GM19455 (cell line): ENCODE measurements at regions not wholly inside any gene's neighbourhood (a gene's known extent, or its start where the extent isn't known, plus 50 kb on each side); places are given as distances from the start of the nearest gene placed in this dataset.

Experiments
- ATAC-seq: cut with Tn5 transposase; IDR thresholded peaks from one replicate; pipeline ENCODE4 v1.9.1; 2021; ENCODE audit not compliant: unreplicated experiment

DNA sequence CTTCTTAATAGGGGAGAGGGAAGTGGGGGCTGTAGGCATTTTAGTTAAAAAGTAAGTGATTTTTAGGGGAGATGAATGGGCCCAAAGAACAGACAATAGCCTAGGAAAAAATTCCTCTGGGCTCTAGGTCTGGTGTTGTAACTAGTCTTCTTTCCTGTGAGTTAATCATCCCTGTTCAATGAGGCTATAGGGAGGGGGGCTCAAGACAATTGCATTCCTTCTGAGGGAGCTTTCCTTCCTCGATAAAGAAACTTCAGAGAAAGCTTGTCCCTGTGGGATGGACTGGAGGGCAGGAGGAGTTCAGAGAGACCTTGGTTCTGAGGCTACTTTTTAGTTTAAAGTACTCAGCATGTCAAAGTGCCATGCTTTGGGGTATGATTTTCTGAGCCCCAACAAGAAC is 127.2 kb downstream of the BBS10 start:
- no peak for ATAC-seq

DNA sequence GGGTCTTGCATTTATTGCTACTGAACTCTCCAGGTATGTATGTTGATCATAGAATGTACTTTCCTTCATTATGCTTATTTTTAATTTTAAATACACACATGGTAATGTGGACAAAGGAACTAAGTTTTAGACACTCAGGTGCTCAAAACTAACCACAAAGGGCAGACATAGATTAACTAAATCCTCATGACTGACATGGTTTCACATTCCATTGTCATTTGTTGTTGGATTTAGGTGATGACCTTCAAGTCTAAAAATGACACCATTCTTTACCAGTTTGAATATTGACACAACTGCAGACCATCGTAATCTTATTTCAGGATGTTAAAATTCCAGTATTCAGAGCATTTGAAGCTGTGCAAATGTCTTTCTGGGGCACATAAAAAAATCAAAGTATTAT is 128.4 kb downstream of the BBS10 start:
- no peak for ATAC-seq

DNA sequence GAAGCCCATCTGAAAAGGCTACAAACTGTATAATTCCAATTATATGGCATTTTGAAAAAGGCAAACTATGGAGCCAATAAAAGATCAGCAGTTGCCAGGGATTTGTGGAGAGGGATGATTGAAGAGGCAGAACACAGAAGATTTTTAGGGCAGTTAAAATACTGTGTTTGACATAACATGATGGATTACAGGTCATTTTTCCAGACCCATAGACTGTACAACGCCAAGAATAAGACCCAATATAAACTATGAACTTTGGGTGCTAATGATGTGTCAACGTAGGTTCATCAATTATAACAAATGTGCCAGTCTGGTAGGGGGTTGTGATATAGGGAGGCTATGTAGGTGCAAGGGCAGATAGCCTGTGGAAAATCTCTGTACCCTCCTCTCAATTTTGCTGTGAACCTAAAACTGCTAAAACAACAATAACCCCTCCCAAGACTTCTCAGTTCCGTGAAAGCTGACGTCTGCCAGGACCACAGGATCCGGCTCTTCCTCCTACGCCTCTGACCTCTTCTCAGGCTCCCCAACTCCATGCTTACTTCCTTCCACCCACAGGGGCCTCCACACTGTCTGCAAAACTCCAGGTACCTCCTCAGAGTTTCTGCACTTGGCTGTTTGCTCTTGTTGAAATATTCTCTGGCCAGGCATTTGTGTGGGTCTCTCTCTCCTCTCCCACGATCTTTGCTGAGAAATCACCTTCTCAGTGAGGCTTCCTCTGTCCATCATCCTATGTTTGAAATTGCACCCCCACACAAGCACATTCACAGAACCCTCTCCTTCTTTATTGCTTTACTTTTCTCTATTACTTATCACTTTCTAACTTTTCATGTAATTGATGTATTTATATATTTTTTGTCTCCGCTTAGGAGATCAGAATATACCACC is 131.4 kb downstream of the BBS10 start:
- no peak for ATAC-seq

DNA sequence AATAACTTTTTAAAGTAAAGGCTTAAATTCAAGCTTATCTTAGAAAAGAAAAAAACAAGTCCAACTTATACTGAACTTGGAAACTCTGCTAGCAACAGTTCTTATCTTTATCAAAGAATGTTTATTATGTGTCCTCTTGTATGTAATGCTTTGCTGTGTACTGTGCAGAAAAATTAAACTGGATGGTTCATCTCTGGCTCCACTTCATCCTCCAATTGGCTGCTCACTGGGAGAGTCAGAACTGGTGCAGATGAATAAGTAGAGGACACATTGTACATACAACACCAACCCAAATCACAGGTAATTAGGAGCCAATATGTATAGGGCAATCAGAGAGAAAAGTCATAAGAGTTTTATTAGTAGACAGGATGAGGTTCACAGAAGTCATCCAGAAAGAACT is 123.6 kb upstream of the NAP1L1 start:
- no peak for ATAC-seq

DNA sequence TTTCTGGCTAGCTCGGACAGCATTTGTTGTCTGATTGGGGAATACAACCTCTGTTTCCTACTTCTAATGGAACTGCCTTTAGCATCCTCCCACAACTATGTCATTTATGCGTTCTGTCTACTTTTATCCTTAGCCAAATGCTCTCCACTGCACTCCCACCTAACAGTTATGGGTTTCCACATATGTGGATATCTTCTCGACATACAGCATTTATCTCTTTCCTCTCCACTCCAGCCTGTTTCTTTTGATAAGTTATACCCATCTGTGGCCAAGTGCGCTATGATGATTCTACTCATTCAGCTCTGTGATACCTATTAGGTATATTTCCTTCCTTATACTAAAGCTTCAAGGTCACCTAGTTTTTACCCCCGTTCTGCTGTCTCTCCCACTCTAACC is 122.2 kb upstream of the NAP1L1 start:
- ATAC-seq = no peak

DNA sequence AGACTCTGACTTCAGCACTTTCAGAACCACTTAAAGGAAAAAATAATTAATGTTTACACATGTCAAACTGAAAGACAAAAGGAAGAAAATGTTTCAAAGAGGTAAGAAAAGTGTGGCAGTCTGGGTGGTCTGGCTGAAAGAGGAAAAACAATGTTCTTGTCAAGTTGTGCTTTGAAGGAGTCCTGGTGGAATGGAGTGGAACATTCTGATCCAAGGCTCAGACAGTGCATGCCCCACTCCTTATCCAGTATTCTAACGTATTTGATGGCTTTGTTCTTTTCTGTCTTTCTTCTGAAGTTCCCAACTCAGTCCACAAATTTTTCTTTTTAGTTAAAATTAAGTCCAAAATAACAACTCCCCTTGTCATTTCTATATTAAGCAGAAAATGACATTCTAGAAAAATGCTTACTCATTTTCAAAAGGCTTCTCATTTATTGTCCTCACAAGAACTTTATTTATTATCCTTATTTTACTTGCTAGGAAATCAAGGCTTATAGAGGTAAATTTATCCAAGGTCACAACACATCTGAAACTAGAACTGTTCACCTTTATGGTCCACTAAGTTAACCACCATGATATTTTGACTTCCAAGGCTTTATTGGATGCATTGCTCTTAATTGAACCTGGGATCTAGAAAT is 121.7 kb upstream of the NAP1L1 start:
- no peak for ATAC-seq

DNA sequence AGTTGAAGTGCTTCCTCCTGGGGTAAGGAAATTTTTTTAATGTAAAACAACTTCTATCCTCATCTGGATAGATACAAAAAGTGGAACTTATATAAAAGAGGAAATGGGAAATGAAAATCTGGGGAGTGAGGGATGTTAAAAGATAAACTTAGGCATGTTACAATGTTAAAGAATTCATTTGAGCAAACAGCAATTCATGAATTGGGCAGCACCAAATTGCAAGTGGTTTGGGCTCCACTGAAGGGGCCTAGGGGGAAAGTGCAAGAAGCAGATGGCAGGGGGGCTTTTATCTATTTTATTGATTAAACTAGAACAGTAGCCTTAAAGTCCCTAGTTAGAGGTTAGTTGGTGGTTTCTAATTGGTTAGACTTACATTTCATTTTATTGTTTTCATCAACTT is 118.1 kb upstream of the NAP1L1 start:
- no peak for ATAC-seq

DNA sequence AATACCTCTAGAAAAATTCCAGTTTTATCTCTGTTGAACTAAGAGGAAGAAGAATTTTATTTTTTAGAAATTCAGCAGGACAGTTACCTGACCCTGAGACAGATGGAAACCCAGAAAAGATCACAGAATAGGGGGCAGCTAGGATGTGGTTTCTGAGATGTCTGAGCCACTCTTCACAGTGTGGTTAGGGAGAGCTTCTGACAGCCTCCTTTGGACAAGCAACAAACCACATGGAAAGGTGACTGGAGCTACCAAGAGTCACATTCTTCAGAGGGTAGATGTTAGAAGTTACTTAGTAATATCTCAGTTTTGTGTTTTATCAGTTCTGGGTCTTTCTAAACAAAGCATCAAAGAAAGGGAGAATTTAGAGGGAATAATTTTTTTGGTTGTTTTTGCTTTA is 117.3 kb upstream of the NAP1L1 start:
- no peak for ATAC-seq

DNA sequence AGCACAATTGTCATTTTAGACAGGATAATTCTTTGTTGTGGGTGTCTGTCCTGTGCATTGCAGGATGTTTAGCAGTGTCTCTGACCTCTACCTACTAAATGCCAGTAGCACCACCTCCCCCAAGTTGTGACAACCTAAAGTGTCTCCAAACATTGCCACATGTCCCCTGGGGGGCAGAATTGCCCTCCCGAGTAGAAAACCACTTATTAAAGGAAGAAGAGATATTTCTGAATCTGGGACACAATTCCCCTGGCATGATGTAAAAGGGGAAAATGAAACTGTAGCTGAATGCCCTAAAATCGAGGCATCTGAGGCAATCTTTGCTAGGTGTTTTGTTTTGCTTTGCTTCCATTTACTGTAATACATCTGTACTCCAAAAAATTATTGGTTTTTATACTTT is 116.8 kb upstream of the NAP1L1 start:
- no peak for ATAC-seq

DNA sequence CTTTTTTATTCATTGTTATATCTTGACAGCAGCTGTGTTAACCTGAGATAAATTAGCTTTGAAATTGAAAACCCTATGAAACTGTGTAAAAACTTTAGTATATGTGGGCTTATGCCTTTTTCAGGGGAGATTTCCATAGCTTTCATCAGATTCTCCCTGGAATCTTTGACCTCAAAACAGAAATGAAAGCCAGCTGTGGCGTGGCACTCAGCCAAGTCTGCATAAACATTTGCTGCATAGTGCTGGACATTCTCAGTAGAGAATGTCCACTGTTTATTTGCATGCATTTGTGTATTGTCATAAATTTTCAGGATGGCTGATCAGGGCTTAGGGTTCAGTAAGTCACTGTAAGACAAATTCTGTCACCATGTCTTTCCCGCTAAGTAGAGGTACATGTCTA is 115.3 kb upstream of the NAP1L1 start:
- no peak for ATAC-seq

DNA sequence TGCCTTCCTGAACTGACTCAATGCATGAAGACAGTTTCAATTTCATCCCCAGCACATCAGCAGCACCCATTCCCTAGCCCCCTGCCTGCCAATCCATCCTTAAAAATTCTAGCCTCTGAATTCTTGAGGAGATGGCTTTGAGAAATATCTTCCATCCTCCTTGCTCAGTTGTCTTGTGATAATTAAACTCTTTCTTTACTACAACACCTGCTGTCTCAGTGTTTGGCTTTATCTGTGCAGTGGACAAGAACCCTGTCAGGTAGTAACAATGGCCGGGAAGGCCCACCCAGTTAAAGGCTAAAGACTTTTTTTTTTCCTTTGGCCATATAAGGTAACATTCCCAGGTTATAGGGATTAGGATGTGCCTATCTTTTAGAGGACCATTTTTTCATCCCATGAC is 114.4 kb upstream of the NAP1L1 start:
- no peak for ATAC-seq

DNA sequence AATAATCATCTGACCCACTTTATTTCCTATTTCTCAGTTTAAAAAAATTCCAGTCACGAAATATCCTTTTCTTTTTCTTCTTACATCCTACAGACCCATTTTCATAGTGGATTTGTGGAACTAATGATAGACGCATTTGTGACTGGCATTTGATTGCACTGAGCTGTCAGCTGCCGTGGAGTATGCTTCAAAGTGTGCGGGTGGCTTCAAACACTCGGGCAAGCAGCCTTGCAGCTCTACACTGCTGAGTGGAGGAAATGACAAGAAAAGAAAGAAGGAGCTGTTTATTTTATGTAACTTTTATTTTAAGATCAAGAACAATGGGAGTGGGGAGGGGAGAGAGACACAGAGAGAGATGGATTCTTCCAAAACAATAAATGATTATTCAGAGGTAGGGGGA is 112.8 kb upstream of the NAP1L1 start:
- no peak for ATAC-seq

DNA sequence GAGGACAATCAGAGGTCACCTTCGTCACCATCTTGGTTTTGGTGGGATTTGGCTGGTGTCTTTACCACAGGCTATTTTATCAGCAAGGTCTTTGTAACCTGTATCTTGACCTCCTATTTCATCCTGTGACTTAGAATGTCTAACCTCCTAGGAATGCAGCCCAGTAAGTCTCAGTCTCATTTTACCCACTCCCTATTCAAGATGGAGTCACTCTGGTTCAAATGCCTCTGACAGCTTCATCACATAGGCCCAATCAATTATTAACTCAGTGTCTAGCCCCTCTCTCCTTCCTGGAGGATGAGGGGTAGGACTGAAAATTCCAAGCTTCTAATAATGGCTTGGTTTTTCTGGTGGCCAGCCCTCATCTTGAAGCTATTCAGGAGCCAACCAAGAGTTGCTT is 111.4 kb upstream of the NAP1L1 start:
- ATAC-seq = no peak

DNA sequence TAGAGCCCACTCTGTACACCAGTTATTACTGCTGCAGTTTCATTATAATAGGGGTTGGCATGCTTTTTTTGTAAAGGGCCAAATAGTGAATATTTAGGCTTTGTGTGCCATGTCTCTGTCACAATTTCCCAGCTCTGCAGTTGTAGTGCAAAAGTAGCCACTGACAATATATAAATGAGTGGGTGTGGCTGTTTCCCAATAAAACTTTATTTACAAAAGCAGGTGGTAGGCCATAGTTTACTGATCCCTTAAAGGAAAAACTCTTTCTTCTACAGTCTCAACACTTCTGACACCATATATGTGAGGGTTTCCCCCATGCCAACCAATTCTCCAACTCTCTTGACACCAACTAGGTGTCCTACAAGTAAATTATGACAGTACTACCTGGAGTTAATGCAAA is 110.2 kb upstream of the NAP1L1 start:
- ATAC-seq = no peak

DNA sequence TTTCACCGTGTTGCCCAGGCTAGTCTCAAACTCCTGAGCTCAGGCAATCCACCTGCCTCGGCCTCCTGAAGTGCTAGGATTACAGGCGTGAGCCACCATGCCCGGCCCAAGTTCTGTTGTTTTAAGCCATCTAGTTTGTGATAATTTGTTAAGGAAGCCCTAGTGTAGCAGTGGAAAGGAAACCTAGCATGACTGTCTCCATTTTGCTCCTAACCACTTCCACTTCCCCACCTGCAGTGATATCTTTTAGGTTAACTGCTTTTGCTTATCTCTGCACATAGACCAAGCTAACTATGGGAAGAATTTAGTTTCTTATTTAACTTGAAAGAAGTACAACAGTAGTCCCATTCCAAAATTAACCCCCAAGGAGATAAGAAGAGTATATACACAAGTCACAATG is 109.5 kb upstream of the NAP1L1 start:
- no peak for ATAC-seq

DNA sequence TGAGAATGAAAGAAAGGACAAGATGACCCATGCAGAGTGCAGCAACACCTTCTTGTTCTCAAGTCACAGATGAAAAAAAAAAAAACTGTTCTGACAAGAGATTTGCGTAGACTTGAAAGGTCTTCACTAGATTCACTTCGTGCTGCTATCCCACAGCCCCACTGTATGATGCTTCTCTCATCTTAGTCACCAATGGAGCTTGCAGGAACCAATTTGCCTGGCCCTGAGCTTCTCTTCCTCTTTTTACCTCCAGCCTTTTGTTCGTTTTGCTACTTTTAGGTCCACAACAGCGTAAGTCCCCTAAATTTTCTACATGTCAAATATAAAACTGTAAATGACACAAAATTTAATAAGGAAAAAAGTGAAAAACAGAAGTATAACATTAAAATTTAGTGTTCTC is 107.9 kb upstream of the NAP1L1 start:
- ATAC-seq = no peak

DNA sequence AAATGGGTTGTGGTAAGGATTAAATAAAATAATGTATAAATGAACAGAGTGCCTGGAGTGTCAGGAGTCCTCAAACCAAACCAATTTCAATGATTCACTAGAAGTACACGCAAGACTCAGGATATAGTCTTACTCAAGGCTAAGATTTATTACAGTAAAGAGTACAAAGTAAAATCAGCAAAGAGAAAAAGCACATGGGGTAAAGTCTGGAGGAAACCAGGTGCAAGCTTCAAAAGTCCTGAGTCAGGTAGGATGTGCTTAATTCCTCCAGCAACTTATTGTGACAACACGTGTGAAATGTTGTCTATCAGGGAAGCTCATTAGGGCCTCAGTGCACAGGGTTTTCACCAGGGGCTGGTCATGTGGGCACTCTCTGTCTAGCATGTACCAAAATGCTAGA is 105.8 kb upstream of the NAP1L1 start:
- no peak for ATAC-seq

DNA sequence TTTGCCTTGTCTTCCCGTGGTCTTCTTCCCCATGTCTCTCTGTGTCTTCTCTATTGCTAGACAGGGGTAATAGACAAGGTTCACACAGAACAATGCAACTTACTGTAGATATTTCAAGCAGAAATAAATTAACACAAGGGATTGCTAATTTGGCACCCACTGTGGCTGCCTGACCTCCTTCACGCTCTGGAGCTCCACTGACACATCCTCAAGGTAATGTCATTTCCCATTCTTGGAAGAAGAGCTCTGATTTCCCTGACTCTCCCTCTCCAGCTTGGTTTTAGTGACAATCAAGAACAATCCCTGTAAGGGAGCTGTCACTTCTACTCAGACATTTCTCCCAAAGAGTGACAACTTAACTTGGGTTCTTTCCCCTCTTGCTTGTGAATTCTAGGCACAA is 105.4 kb upstream of the NAP1L1 start:
- no peak for ATAC-seq

DNA sequence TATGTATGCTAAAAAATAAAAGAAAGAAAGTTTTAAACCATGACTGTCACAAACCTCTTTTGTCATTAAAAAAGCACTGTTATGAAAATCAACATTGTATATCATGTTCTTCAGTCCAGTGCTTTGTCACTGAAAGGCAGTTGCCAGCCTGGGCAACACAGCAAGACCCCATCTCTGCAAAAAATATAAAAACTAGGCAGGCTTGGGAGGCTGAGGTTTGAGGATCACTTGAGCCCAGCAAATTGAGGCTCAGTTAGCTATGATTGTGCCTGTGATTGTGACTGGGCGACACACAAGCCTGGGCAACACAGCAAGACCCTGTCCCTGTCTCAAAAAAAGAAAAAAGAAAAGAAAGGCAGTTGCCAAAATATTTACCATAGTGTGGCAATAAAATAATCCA is 102.7 kb upstream of the NAP1L1 start:
- no peak for ATAC-seq

DNA sequence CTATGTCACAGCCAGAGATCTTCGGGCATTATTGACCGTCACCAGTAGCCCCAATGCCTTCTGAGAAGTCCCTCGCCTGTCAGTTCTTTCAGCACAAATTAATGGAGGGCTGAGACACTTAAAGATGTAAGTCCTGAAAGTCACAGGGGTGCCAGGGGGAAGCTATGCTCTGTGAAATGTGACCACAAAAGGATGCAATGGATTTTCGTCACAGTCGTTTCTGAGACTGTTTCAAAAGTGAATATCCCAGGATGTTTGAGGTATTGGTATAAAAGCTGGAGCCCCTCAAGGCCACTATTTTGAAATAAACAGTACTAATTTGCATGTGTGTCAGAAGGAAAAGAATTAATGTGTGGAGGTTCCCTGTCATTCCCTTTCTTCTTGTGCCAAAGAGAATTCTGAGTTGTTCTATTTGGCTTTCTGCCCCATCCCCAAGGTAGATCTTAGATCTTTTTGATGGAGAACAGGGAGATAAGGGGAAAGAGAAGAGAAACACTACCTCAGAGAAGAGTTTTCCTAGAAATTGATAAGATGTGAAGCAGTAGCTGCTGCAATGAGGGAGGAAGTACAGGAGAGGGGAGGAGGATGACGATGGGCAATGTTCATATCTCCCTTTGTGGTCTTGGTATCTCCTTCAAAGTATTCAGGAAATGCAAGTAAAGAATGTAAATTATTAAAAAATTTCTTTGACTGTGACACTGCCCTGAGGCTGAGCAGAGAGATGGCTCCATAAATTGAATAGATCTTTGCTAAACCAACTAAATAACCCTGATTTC is 101.8 kb upstream of the NAP1L1 start:
- ATAC-seq = no peak

DNA sequence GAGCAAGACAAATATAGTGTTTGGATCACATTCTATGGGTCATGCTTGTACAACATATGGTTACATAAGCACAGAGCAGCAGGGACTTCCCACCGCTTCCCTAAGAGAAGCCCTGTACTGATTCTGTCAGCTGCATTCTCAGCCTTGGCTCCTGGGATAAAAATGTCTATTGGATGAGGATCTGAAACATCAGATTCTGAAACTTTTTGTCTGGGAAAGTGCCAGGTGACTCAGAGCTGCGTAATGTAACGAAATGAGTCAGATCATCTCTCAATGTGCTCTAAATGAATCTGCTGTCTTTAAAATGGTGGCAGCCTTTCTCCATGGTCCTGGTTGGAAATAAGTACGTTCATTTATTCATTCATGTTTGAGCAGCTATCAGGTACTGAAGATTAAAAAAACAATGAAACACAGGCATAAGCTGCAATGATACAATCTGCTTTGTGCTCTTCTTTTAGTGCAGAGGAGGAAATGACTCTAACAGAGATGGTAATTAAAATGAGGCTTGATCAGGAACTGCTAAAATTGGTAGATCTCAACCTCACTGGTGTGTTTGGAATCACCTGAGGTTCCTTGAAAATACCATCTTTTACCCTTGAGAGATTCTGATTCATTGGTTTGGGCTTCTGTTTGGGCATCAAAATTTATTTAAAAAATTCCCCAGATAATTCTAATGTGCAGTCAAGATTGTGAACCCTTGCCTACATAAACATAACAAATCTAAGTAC is 99.1 kb upstream of the NAP1L1 start:
- ATAC-seq = peak; percentile 93
